Occipital lobe (tissue), 1 donor: ENCODE measurements at regions not wholly inside any gene's neighbourhood (a gene's known extent, or its start where the extent isn't known, plus 50 kb on each side); places are given as distances from the start of the nearest gene placed in this dataset.
"Not testable (repeated sequence)": the region's sequence is repeated elsewhere in the genome, so short reads cannot be mapped to it uniquely, and the experiment has no call there.

ENCODE experiments used
- DNase-seq: peaks from one replicate; lab custom pipeline; 2025; lab: John Stamatoyannopoulos, UW

DNA sequence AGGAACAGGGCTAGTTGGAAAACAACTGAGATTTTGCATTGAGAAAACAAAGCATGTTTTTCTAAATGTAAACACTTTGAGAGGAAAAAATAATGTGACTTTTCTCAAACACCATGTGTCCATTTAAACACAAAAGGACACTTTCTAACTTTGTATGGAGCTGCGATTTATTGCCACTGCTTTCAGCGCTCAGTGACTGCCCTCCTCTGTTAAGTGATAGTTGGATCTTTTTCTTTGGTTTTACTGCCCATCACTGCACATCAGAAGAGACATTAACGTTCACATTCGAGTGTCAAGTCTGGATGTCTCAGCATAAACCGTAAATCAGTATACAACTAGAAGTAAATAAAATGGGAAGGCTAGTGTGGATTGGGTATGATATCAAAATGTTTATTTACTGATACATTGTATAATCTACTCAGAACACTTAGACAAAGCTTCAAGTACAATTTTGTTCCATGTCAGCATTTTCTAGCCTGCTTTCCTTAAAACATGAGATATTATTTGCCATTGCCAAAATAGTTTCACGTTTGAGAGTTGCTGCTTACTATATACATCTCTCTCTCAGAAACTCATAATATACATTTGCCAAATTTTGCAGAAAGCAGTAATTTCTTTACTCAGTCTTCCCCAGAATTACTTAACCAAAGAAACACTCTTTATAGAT, 237.6 kb downstream of the IKZF2 start:
- no peak for DNase-seq

DNA sequence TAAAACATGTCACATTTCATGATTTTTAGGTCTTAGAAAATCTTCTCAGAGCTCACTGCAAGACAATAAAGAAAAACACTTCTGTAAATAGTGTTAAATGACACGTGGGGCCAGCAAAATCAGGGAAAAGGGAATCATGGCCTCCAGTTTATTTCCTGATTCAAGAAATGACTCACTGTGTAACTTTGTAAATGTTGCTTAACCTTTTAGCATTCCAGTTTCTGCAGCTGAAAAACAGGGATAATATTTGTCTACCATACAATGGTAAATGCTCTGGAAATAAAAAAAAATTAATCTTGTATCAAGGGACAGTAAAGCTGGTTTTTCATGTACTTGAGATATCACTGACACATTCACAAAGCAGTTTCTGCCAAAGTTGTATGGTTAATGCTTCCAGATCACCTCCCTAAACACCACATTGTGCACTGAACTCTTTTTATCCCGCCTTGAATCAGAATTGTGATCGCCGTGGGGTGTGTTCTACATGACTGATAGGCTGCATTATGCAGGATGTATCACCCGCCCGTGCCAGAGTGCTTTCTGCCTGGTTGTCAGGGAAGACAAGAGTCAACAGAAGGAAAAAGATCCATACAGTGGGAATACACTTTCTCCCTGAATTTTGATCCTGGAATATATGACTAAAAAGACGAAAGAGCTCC, 238.8 kb downstream of the IKZF2 start:
- DNase-seq = no peak

DNA sequence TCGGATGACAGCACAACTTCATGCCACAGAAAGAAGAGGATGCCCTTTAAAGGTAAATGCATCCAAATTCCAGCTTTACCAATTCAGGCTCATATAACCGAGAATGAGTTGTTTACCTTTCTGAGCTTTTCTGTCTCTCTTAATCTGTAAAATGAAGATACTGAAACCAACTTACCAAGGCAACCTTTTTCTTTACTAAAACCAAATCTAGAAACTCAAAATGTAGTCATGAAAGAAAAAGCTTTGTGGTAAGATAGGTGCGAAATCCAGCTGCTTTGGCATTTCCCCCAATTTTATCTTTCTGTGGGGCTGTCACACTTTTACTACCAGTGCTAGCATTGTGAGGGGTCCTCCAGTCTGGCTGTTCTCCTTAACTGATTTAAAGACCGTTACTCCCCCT, 240.4 kb downstream of the IKZF2 start:
- DNase-seq = no peak

DNA sequence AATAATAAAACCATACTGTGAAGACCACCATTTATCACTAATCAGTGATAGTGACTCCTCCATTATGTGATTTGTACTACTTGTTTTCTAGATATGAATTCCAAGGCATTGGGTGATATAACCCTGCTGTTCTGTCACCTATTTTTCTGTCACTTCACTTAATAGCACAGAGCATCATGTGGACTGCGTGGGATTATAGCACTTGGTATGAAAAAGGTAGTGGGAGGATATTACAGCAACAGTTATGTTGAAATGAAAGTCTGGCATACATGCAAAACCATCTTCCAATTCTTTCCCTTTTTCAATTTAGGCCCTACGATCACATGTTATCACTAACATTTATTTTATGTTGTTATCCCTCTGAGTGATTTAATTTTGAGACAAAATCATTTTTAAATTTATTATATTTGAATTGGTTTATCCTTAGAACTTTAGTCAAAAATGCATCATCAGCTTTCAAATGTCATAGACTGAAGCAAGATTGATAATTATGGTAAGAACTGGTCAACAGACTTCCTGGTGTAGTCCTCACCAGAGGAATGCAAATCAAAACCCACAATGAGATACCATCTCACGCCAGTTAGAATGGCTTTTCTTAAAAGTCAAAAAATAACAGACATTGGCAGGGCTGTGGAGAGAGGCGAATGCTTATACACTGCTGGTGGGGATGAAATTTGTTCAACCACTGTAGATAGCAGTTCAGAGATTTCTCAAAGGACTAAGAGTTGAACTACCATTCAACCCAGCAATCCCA, 242.6 kb downstream of the IKZF2 start:
- no peak for DNase-seq

DNA sequence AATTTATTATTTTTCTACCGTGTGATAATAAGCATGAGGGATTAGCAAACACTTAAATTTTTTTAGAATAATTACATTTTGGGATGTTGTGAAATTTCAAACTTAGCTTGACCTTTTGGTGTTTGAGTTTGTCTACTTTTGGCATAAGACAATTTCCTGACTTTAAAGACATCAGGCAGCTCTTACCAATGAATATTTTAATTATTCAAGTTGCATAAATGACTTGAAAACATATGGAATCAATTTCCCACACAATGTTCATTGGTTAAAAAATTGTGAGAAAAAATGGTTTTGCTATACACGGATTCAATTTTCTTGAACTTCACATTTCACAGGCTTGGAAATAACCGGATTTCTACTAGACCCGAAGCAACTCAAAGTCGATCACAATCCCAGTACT, 243.4 kb downstream of the IKZF2 start:
- DNase-seq = no peak

DNA sequence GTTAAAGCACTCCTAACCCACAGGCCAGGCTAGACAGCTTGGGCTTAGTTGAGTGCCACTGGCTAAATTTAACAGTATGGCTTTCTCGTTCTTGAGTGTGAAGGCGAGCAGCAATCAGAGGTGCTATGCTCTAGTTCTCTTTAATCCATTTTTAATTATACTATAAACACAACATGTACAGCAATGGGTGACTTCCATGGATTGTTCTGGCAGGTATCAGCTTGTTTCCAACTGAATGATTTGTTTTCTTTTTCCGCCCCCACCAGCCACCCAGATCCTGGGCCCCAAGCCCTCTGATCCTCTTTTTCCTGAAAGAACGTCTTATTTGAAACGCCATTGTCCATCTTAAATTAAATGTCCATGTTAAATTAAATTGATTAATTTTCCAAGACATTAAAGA, 244.8 kb downstream of the IKZF2 start:
- no peak for DNase-seq

DNA sequence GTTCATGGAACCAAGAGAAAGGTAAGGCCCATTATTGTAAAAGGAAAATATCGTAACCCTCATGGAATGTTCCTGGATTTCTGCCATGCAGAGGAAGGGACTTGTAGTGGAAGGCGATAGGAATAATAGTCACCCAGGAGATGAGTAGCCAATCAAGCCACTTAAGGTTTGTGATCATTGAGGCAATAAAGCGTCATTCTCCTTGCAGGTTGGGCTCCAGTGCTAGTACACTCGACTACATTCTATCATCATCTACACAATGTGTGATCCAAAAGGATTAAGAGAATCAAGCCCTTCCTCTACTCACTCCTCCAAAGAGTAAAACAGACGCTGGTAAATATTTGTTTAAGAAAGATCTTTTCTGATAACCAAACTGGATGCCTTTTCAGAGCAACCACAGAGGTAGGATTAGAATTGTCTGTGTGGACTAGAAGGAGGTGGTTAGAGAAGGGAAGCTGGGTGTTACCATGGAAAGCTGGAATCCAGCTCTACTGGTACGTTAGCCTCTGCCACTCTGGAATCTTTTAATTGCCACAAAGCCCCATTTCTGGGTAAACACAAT, 245.7 kb downstream of the IKZF2 start:
- DNase-seq = no peak

DNA sequence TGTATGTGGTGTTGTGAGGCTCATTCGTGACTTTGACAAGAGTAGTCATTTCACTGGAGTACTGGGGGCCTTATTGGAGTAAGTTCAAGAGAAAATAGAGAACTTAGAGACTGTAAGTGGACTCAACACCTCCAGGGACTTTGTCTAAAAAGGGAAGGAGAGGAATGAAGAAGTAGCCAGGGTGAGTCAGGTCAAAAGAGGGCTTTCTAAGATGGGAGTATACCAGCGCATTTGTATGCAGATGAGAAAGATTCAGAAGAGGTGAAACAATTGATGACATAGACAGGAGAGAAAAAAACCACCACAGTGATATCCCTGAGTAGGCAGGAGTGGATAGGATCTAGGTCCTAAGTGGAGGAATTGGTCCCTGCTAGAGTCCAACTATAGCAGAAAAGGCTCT, 246.8 kb downstream of the IKZF2 start:
- DNase-seq = no peak

DNA sequence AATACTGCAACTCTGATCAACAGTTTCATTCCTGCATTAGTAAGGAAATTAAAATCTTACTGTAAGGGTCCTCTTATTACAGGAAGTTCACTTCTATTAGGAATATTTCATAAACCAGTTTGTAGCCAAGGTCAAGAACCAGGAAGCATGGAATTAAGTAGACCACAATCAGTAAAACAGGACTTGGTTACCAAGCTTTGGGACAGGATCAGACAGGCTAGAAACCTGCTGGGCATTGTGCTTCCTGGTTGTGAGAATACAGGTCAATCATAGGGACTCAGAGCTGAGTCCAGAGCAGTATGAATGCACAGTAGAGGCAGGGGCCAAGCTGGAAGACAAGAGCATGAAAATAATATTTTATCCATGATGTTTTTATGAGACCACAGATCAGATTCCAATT, 248.0 kb downstream of the IKZF2 start:
- no peak for DNase-seq

DNA sequence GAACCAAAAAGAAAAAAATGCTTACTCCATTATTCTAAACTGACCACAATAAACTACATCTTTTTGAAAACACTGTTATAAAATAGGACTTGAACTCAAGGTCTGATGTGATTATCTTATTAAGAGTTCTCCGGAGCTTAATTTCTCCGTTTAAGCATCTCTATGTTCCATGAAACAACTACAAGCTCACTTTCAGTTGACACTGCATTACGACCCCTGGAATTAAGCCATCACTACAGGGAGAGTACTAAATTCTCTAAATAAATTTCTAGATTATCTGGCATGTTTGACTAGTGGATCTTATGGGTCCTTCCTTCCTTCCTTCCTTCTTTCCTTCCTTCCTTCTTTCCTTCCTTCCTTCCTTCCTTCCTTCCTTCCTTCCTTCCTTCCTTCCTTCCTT, 249.0 kb downstream of the IKZF2 start:
- DNase-seq = no peak

DNA sequence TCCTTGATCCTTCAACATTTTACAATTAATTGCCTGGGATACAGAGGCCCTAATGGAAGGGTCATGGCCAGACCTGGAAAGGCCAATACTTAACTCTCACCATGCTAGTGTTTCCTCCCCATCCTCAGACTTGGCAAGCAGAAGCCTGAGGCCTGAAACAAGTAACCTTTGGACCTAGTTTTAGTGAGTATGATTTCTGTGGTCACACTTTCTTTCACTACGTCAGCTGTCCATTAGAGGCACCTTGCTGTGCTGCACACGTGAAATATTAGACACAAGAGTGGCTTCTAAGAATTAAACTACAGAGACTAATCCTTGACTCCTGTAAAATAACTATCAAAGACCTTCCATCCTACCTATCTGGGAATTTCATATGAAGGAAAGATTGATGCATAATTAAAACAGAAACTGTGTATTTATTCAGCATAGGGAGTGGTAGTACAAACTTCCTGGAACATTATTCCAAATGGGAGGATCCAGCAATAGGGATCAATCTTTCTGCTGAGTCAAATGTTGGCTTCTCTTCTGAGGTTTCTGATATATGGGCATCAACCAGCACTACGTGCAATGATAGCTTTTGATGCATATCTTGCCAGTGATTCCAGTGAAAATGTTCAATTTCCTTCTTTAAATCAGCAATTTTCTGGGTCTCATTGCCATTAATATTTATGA, 249.7 kb downstream of the IKZF2 start:
- DNase-seq = no peak

DNA sequence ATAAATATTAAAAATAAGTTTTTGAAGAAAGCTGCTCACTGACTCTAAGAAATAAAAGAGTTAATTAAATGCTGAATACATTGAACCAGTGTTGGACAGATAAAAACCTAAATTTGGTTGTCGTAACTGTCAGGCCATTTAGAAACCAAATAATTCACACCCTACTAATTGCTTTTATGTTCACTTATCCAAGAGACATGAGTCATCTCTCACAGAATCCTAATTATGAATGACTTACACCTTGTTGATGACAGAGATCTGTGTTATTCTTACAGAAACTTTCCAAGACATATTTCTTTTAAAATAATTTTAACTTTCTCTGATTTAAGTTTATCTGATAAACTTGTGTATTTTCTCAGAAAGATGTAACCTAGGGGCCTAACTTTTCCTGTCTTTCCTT, 250.7 kb downstream of the IKZF2 start:
- DNase-seq = no peak

DNA sequence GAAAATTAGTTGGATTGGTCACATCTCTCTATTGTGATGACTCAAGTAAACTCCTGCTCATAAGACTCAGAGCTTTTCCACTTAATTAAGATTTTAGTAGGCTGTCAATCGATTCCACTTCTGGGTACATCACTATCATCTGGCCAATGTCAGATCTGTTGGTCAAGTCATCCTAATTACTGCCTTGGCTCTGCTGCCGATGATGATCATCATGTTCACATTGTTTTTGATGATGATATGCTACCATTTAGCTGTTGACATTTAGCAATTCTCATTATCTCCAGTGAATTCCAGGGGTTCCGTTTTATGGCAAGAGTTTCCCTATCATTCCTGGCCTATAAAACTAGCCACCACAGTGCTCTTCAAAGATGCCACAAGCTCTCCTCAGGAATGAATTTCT, 253.4 kb downstream of the IKZF2 start:
- DNase-seq = no peak

DNA sequence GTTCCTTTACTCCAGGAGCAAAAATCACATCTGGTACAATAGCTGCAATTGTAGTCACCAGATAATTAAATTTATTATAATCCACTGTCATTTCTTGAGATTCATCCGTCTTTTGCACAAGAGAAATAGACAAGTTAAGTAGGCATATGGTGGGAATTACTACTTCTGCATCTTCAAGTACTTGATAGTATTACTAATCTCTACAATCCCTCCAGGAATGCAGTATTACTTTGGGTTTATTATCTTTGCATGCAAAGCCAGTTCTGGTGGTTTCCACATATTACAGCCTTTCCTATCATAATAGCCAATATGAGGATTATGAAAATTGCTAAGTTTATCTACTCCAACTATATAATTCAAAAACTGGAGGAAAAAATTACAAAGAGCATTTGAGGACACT, 254.1 kb downstream of the IKZF2 start:
- no peak for DNase-seq

DNA sequence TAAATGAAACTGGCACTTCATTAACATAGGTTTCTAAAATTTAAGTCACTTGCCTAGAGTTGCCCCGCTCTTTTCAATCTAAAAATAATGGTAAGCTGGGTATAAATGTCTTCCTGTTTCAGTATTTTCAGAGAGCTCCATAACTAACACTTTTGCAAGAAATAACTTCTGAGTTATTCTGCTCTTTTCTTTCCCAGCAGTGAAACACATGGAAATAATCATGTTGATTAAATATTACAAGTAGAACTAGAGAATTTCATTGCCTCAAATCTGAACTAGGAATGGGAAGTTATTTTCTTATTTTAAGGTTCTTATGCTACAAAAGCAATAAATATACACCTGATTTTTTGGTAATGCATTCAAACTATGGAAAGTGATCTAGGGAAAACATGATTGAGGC, 257.4 kb downstream of the IKZF2 start:
- no peak for DNase-seq

DNA sequence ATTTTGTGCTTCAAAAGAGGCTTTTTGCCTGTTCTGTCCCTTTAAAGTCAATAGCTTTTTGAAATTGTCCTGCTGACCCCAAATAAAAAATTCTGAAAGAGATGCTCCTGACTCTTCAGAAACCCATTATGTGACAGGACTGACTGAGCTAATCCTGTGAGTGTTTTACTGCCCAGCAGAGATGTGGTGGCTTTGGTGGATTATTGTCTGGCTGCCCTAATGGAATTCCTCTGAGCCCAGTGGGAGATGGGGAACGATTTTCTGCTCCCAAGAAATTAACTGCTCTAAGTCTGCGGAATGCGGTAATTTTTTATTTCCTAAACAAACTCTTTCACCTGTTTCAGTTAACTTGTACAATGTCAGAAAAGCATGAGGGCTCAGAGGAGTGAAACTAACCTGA, 258.2 kb downstream of the IKZF2 start:
- no peak for DNase-seq

DNA sequence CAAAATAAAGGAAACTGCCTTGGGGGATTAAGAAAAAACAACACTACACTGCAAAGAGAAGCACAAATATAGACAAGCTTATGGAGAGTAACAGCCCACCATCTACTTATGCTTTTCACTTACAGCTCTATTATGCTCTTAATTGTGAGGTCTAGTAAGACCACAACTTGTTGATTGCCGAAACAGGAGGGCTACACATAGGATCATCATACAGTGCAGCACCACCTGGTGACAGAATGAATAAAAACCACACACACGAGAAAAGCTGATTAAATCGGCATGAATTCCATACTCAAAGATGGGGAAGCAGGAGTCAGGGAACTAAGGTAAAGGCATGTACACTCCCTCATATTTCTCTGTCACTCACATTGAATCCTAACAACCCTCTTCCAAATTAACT, 259.2 kb downstream of the IKZF2 start:
- DNase-seq = no peak

DNA sequence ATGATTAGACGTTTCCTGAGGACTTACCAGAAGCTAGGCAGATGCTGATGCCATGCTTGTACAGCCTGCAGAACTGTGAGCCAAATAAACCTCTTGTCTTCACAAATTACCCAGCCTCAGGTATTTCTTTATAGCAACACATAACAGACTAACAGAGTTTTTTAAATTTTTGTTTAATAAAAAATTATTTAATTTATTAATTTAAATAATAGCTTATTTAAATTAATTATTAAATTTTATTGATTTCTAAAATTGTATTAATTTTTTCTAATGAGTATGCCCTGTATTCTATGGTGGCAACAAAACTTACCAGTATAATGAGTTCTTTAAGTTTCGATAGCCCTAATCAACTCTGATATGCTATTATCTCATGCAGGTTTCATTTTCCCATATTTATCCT, 259.8 kb downstream of the IKZF2 start:
- no peak for DNase-seq

DNA sequence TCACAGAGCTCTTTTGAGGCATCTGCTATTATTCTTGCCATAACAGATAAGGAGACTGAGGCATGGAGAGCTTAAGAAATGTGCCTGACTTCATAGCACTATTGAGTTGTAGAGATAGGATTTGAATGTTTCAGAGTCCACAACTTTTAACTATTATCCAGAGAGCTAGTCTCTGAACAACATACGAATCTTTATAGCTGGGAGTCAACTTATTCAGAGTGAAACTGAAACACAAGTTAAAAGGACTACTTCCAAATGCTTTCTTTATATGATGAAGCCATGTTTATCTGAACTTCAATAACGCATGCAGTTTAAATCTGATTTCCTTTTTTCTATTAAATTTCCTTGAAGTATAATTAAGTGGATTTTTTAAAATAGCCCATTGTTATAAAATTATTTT, 268.8 kb downstream of the IKZF2 start:
- DNase-seq = no peak

DNA sequence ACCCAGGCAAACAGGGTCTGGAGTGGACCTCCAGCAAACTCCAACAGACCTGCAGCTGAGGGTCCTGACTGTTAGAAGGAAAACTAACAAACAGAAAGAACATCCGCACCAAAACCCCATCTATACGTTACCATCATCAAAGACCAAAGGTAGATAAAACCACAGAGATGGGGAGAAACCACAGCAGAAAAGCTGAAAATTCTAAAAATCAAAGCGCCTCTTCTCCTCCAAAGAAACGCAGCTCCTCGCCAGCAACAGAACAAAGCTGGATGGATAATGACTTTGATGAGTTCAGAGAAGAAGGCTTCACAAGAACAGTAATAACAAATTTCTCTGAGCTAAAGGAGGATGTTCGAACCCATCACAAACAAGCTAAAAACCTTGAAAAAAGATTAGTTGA, 274.9 kb downstream of the IKZF2 start:
- DNase-seq = not testable (repeated sequence)

DNA sequence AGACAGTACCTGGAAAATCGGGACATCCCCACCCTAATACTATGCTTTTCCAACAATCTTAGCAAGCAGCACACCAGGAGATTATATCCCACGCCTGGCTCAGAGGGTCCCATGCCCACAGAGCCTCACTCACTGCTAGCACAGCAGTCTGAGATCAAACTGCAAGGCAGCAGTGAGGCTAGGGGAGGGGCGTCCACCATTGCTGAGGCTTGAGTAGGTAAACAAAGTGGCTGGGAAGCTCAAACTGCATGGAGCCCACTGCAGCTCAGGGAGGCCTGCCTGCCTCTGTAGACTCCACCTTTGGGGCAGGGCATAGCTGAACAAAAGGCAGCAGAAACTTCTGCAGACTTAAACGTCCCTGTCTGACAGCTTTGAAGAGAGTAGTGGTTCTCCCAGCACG, 275.5 kb downstream of the IKZF2 start:
- DNase-seq = not testable (repeated sequence)

DNA sequence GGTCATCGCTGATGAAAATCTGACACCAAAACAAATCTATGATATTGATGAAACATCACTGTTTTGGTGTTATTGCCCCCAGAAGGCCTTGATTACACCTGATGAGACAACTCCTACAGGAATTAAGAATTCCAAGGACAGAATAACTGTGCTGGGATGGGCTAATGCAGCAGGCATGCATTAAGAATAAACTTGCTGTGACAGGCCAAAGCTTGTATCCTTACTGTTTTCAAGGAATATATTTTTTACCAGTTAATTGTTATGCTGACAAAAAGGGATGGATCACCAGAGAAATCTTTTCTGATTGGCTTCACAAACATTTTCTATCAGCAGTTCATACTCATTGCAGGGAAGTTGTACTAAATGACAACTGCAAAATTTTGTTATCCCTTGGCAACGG, 278.2 kb downstream of the IKZF2 start:
- no peak for DNase-seq
